ENCODE measurements at regions not wholly inside any gene's neighbourhood (a gene's known extent, or its start where the extent isn't known, plus 50 kb on each side); places are given as distances from the start of the nearest gene placed in this dataset.

DNA sequence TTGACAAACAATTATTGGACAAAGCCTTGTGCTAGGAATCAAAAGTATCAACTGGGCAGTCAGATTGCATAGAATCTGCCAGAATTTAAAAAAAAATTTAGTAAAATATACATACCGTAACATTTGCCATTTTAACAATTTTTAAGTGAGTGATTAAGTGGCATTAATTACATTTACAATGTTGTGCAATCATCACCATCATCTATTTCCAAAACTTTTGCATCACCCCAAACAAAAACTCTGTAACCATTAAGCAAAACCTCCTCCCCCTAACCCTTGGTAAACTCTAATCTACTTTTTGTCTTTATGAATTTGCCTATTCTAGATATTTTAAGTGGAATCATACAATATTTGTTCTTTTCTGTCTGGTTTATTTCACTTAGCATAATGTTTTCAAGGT lies 182.8 kb downstream of the LMO4 start:
- Mint-ChIP-seq H3K9me3 (no peaks in the 10 kb centered on the region), H3K4me3 (no peak overlapping the region), H3K27me3 (peaks cover 11% of the 10 kb centered on the region), H3K4me1 (ENCODE audit: low read depth) (peaks cover 6% of the 10 kb centered on the region), H3K27ac (no peak overlapping the region), H3K36me3 (ENCODE audit: low read depth) (no peaks in the 10 kb centered on the region)
- DNase-seq: no peak

DNA sequence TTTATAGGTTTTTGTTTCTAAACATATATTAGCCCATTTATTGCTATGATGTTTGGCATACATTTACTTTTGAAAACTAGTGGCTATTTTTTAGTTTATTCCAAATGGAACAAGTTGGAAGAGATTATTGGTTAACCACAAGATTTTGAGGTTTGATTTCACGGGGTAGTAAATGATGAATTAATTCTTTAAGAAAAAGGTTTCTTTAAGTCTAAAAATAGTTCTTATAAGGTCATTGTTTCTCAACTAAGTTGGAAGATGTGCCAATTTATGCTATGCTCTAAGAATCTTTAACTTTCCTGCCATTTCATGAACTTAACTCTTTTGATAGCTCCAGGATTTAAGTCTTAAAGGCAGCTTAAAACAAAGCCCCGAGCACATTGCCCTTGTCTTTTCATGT lies 183.8 kb downstream of the LMO4 start:
- Mint-ChIP-seq H3K4me1 (ENCODE audit: low read depth) (no peaks in the 10 kb centered on the region), H3K9me3 (no peaks in the 10 kb centered on the region), H3K4me3 (no peak overlapping the region), H3K36me3 (ENCODE audit: low read depth) (no peaks in the 10 kb centered on the region), H3K27ac (no peak overlapping the region), H3K27me3 (peaks cover 11% of the 10 kb centered on the region)
- DNase-seq: no peak

- Mint-ChIP-seq H3K27me3 (peaks cover 11% of the 10 kb centered on the region), H3K4me3 (no peak overlapping the region), H3K9me3 (no peaks in the 10 kb centered on the region), H3K4me1 (ENCODE audit: low read depth) (no peaks in the 10 kb centered on the region), H3K27ac (no peak overlapping the region), H3K36me3 (ENCODE audit: low read depth) (no peaks in the 10 kb centered on the region)
- no peak for DNase-seq
Measured at GRCh38 chr1:87513255-87513654, 184.6 kb downstream of the LMO4 start.

GRCh38 chr1:87513966-87514660 lies 185.4 kb downstream of the LMO4 start:
- DNase-seq: no peak
- no peaks in the 10 kb centered on the region for H3K36me3 Mint-ChIP-seq (ENCODE audit: low read depth)
- H3K27ac Mint-ChIP-seq: no peak overlapping the region
- H3K9me3 Mint-ChIP-seq: no peaks in the 10 kb centered on the region
- H3K4me3 Mint-ChIP-seq: no peak overlapping the region
- peaks cover 11% of the 10 kb centered on the region for H3K27me3 Mint-ChIP-seq
- H3K4me1 Mint-ChIP-seq (ENCODE audit: low read depth): no peaks in the 10 kb centered on the region

- H3K4me3 Mint-ChIP-seq: no peak overlapping the region
- no peak for DNase-seq
- no peaks in the 10 kb centered on the region for H3K9me3 Mint-ChIP-seq
- no peaks in the 10 kb centered on the region for H3K4me1 Mint-ChIP-seq (ENCODE audit: low read depth)
- no peak overlapping the region for H3K27ac Mint-ChIP-seq
- peaks cover 11% of the 10 kb centered on the region for H3K27me3 Mint-ChIP-seq
- no peaks in the 10 kb centered on the region for H3K36me3 Mint-ChIP-seq (ENCODE audit: low read depth)
Measured at GRCh38 chr1:87515781-87516180, 187.1 kb downstream of the LMO4 start.

GRCh38 chr1:87518794-87519193 lies 190.1 kb downstream of the LMO4 start:
- no peaks in the 10 kb centered on the region for H3K36me3 Mint-ChIP-seq (ENCODE audit: low read depth)
- H3K4me1 Mint-ChIP-seq (ENCODE audit: low read depth): no peaks in the 10 kb centered on the region

DNA sequence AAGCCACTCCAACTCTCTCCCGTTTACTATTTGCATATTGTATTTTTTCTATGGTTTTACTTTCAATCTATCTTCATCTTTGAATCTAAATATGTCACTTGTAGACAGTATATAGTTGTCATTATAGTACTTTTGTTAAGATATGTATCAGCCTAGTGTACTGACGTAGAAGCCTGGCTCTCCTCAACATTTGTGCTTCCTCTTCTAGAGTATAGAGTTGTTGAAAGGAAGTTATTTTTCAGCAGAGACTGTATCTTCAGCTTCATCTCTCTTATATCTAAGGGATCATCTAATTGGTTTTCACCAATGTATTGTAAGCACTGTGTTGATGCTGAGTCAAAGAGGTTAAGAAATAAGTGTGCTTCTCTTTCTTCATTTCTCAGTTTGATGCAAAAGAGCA lies 192.8 kb downstream of the LMO4 start:
- H3K27ac Mint-ChIP-seq: no peak overlapping the region
- no peaks in the 10 kb centered on the region for H3K4me1 Mint-ChIP-seq (ENCODE audit: low read depth)
- no peak for DNase-seq
- peaks cover 5% of the 10 kb centered on the region for H3K27me3 Mint-ChIP-seq
- no peak overlapping the region for H3K4me3 Mint-ChIP-seq
- no peaks in the 10 kb centered on the region for H3K36me3 Mint-ChIP-seq (ENCODE audit: low read depth)
- H3K9me3 Mint-ChIP-seq: no peaks in the 10 kb centered on the region

More at GRCh38 chr1:87518794-87519193, 190.1 kb downstream of the LMO4 start:
- no peaks in the 10 kb centered on the region for H3K9me3 Mint-ChIP-seq
- H3K4me3 Mint-ChIP-seq: no peak overlapping the region
- no peak overlapping the region for H3K27ac Mint-ChIP-seq
- H3K27me3 Mint-ChIP-seq: peaks cover 11% of the 10 kb centered on the region
- DNase-seq: no peak

DNA sequence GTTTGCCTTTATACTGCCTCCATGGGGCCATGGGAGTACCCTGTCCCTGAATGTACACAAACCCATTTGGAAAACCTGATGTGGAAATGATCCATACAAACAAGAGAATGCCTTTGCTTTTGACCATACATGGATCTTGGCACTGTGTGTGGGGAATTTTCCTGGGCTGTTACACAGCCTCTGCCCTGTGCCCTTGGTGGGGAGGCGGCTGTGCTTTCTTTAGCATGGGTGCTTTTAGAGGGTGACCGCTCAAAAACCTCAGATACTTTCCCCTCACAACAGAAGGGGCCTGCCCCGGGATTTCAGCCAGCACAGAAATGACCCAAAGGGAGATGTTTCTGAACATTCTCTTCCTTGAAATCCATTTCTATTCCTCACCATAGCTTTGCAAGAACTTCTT lies 194.8 kb downstream of the LMO4 start:
- Mint-ChIP-seq H3K9me3 (no peaks in the 10 kb centered on the region), H3K27me3 (peaks cover 5% of the 10 kb centered on the region), H3K4me1 (ENCODE audit: low read depth) (no peaks in the 10 kb centered on the region), H3K36me3 (ENCODE audit: low read depth) (no peaks in the 10 kb centered on the region), H3K4me3 (no peak overlapping the region), H3K27ac (no peak overlapping the region)
- no peak for DNase-seq

DNA sequence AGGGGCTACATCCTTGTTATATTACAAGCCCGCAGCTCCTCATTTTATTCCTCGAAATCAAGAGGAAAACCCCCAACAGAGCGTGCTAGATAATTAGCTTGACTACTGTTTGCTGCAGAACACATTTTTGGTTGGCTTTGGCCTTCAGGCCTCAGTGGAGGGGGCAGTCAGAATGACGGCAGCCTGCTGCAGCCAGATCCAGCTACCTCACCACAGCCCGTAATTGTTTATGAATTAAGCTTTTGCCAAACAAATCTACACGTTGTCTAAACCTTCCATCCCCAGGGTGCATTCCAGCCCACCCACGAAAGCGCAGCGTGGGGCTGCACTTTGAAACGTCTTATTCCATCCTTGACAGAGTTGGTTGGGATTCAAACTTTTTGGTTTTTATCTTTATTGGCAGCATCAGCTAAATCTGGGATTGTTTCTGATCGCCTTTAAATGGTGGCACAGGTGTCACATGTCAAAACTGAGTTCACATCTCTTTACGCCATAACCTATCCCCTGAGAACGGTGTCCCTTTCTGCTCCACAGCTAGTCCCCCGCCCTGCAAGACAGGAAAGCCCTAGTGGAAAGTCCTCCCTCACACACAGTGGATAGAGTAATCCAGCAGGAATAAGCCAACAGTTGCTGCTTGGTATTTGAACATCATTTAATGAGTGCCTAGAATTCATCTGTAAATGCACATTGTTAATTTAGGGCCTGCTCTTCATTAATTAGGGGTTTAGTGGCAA lies 195.5 kb downstream of the LMO4 start:
- no peaks in the 10 kb centered on the region for H3K36me3 Mint-ChIP-seq (ENCODE audit: low read depth)
- H3K27me3 Mint-ChIP-seq: peaks cover 5% of the 10 kb centered on the region
- no peak for DNase-seq
- H3K9me3 Mint-ChIP-seq: no peaks in the 10 kb centered on the region
- H3K27ac Mint-ChIP-seq: no peak overlapping the region
- H3K4me3 Mint-ChIP-seq: no peak overlapping the region
- no peaks in the 10 kb centered on the region for H3K4me1 Mint-ChIP-seq (ENCODE audit: low read depth)

- Mint-ChIP-seq H3K27ac (no peak overlapping the region), H3K4me3 (no peak overlapping the region), H3K9me3 (no peaks in the 10 kb centered on the region), H3K36me3 (ENCODE audit: low read depth) (no peaks in the 10 kb centered on the region), H3K27me3 (peaks cover 5% of the 10 kb centered on the region), H3K4me1 (ENCODE audit: low read depth) (no peaks in the 10 kb centered on the region)
- no peak for DNase-seq
Measured at GRCh38 chr1:87528754-87529517, 200.3 kb downstream of the LMO4 start.

- peaks cover 2% of the 10 kb centered on the region for H3K27me3 Mint-ChIP-seq
- no peaks in the 10 kb centered on the region for H3K36me3 Mint-ChIP-seq (ENCODE audit: low read depth)
- H3K27ac Mint-ChIP-seq: no peak overlapping the region
- H3K4me1 Mint-ChIP-seq (ENCODE audit: low read depth): no peaks in the 10 kb centered on the region
- no peaks in the 10 kb centered on the region for H3K9me3 Mint-ChIP-seq
- no peak overlapping the region for H3K4me3 Mint-ChIP-seq
- DNase-seq: no peak
Measured at GRCh38 chr1:87530042-87530807, 201.5 kb downstream of the LMO4 start.

DNA sequence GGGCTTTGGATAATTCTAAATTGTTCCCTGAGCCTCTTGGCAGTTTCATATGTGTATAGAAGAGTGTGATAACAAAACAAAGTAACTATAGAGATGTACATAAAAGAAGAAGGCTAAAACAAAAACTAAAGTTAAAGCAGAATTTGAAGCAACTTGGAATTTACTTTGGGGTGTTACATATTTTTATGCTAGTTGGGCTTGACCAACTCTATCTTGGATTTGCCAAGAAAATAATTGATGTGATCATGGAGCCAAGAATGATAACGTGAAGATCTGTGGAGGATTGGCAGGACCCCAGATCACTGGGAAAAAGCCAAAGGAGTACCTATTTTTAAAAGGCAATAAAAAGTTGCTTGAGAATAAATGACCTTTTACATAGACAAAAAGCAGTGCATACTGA lies 206.9 kb downstream of the LMO4 start:
- DNase-seq: no peak
- Mint-ChIP-seq H3K27me3 (peaks cover 3% of the 10 kb centered on the region), H3K27ac (no peak overlapping the region), H3K9me3 (no peaks in the 10 kb centered on the region), H3K4me3 (no peak overlapping the region), H3K36me3 (ENCODE audit: low read depth) (no peaks in the 10 kb centered on the region), H3K4me1 (ENCODE audit: low read depth) (no peaks in the 10 kb centered on the region)

- DNase-seq: no peak
Measured at GRCh38 chr1:87539147-87539546, 210.5 kb downstream of the LMO4 start.

DNA sequence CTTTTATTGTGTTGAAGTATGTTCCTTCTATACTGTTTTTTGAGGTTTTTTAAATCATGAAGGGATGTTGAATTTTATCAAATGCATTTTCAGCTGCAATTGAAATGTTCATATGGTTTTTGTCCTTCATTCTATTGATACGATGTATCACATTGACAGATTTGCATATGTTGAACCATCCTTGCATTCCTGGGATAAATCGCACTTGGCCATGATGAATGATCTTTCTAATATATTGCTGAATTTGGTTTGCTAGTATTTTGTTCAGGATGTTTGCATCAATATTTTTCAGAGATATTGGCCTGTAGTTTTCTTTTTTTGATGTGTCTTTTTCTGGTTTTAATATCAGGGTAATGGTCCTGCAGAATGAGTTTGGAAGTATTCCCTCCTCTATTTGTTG lies 214.0 kb downstream of the LMO4 start:
- Mint-ChIP-seq H3K4me3 (no peak overlapping the region), H3K27ac (no peak overlapping the region), H3K36me3 (ENCODE audit: low read depth) (no peaks in the 10 kb centered on the region), H3K27me3 (no peaks in the 10 kb centered on the region), H3K4me1 (ENCODE audit: low read depth) (no peaks in the 10 kb centered on the region), H3K9me3 (peaks cover 35% of the 10 kb centered on the region)
- DNase-seq: no peak

More at GRCh38 chr1:87539147-87539546, 210.5 kb downstream of the LMO4 start:
- Mint-ChIP-seq H3K4me1 (ENCODE audit: low read depth) (no peaks in the 10 kb centered on the region), H3K9me3 (peaks cover 14% of the 10 kb centered on the region), H3K27ac (no peak overlapping the region), H3K27me3 (peaks cover 3% of the 10 kb centered on the region), H3K36me3 (ENCODE audit: low read depth) (no peaks in the 10 kb centered on the region), H3K4me3 (no peak overlapping the region)
